ENCODE measurements at regions not wholly inside any gene's neighbourhood (a gene's known extent, or its start where the extent isn't known, plus 50 kb on each side); places are given as distances from the start of the nearest gene placed in this dataset.

DNA sequence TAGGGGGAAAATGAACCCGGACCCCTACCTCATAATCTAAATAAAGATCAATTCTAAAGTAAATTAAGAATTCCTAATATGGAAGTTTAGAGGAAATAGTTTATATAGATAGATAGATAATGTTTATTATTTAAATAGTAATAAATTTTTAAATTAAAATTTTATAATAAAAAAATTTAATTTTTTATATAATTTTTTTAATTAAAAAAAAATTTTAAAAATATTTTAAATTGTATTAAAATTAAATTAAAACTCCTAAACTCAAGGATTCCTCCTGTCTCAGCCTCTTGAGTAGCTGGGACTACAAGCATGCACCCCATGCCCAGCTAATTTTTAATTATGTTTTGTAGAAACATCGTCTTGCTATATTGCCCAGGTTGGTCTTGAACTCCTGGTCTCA, 186.9 kb upstream of the VRK2 start:
- DNase-seq (ENCODE audit: extremely low read depth, low read depth) = no peak

DNA sequence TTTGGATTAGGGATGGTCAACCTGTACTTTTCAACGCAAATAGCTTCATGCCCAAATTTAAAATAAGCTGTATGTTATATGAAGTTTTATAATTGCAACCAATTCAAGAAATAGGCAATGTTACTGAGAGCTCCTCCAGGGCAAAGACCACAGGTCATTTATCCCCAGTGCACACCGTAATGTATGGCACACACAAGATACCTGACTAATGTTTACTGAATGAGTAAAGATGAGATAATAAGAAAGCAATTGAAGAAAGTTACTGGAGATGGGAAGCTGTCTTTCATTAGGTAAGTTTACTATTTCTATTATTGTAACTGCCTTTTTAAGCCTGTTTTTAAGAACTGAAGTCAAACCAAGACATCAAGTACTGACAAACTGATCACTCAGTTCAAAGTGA, 184.5 kb upstream of the VRK2 start:
- no peak for DNase-seq (ENCODE audit: extremely low read depth, low read depth)

- no peak for DNase-seq (ENCODE audit: extremely low read depth, low read depth)
Observed at GRCh38 chr2:57862727-57863126, 183.9 kb upstream of the VRK2 start.

- DNase-seq (ENCODE audit: extremely low read depth, low read depth) = no peak
Observed at GRCh38 chr2:57864926-57865325, 181.7 kb upstream of the VRK2 start.

DNA sequence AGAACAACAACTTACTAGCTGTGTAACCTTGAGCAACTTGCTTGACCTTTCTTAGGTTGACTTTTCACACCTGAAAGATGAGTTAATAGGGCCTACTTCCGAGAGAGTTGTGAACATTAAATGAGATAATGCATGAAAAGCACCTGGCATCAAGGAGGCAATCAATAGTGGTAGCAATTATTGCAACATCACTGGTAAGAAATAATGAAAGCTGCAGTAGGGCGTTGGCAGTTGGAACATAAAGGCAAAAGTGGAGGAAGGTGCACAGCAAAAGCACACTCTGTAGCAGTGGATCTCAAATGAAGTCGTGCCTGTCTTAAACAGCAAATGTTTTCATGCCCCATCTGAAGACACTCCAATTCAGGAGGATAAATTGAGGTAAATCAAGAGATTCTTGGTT, 178.9 kb upstream of the VRK2 start:
- DNase-seq (ENCODE audit: extremely low read depth, low read depth) = no peak

- no peak for DNase-seq (ENCODE audit: extremely low read depth, low read depth)
Observed at GRCh38 chr2:57868619-57869139, 177.9 kb upstream of the VRK2 start.

DNA sequence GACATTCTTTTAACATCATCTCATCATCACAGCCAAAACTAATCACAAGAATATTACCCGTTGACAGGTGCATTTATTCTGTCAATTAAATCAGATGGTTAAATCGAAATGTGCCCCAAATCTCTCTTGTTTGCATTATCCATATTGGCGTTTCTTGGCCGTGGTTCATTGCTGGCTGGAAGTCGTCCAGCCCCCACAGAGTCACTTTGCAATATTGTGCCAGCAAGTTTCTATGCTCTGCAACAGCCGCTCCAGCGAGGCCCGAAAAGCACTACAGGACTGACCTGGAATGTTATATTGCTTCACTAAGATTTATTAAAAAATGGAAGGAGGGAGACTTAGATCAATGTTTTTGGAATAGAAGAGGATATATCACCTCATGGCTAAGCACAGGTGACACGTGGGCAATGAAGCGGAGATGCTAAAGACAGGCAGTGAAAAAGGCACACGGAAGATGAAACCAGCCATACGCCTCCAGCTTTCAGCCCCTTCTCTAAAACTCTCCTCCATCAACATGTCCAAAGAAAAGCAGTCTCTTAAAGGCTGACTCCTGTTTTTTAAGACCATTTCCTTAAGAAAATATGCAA, 176.8 kb upstream of the VRK2 start:
- no peak for DNase-seq (ENCODE audit: extremely low read depth, low read depth)

DNA sequence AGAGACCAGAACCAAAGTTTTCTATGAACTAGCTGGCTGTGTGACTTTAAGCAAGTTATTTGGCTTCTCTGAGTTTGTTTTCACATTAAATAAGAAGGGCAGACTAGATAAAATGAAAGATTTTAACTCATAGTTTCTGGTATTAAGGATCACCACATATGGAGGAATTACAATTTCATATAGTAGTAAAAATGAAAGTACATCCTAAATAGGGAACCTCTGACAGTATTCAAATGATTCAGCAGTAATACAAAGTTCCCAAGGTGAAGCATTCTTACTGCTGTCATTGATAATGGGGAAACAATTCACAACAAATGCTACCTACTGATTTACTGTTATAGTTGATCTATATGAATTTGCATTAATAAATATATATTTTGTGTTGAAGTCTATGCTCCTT, 170.3 kb upstream of the VRK2 start:
- DNase-seq (ENCODE audit: extremely low read depth, low read depth) = no peak

- no peak for DNase-seq (ENCODE audit: extremely low read depth, low read depth)
Observed at GRCh38 chr2:57877811-57878170, 168.8 kb upstream of the VRK2 start.

GRCh38 chr2:57878171-57878865, 168.3 kb upstream of the VRK2 start:
- DNase-seq (ENCODE audit: extremely low read depth, low read depth) = no peak

- DNase-seq (ENCODE audit: extremely low read depth, low read depth) = no peak
Observed at GRCh38 chr2:57878866-57879210, 167.8 kb upstream of the VRK2 start.

- DNase-seq (ENCODE audit: extremely low read depth, low read depth) = no peak
Observed at GRCh38 chr2:57880446-57880845, 166.2 kb upstream of the VRK2 start.

DNA sequence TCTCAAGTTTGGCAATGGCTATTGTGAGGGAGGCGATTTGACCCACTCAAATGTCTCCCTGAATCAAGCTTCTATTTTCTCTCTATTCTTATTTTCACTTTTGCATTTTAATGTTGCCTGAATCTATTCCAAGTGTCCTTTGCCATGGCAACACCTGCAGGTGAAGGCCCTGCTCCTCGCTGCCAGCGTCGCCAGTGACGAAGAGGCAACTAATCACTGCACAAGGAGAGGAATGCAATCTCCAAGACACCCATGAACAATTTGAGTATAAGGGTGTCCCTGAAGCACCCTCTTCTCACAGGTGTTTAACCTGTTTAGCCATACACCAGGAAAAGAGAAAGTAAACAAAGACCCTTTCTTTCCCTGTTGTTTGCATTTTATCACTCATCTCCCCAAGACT, 165.6 kb upstream of the VRK2 start:
- no peak for DNase-seq (ENCODE audit: extremely low read depth, low read depth)

- no peak for DNase-seq (ENCODE audit: extremely low read depth, low read depth)
Observed at GRCh38 chr2:57881998-57882888, 164.4 kb upstream of the VRK2 start.

- no peak for DNase-seq (ENCODE audit: extremely low read depth, low read depth)
Observed at GRCh38 chr2:57882895-57883515, 163.6 kb upstream of the VRK2 start.

DNA sequence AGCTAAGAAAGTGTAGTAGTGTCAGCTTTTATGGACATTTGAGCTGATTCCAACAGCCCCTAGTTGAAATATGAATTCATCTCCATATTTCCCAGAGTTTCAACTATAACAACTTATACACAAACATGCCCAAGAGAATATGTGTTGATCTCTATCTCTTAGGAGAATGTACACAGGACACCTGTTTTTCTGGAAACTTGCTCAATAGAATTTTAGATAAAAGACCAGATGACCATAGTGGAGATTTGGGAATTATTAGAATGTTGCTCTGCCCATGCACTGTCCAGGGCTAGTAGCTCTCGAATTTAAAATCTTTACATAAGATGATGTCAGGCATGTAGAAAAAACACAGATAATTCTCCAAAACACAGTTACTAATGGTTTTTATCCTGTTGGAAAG, 162.3 kb upstream of the VRK2 start:
- DNase-seq (ENCODE audit: extremely low read depth, low read depth) = no peak

- DNase-seq (ENCODE audit: extremely low read depth, low read depth) = no peak
Observed at GRCh38 chr2:57885742-57886141, 160.9 kb upstream of the VRK2 start.

- no peak for DNase-seq (ENCODE audit: extremely low read depth, low read depth)
Observed at GRCh38 chr2:57886161-57886786, 160.3 kb upstream of the VRK2 start.

GRCh38 chr2:57888463-57888862, 158.1 kb upstream of the VRK2 start:
- no peak for DNase-seq (ENCODE audit: extremely low read depth, low read depth)

GRCh38 chr2:57890464-57890863, 156.1 kb upstream of the VRK2 start:
- DNase-seq (ENCODE audit: extremely low read depth, low read depth) = no peak

Measured in NCI-H460 (cell line).